Glutamatergic neuron (in vitro differentiated cells): ENCODE measurements at regions not wholly inside any gene's neighbourhood (a gene's known extent, or its start where the extent isn't known, plus 50 kb on each side); places are given as distances from the start of the nearest gene placed in this dataset.

Experiments
- DNase-seq: peaks from one replicate; pipeline ENCODE4 v3.0.0; 2022
- H3K27ac Mint-ChIP-seq: one replicate; pipeline ENCODE4 v1.8.0; 2020; ENCODE audit warnings: mild to moderate bottlenecking, mixed read lengths, inconsistent platforms; ENCODE audit not compliant: unreplicated experiment
- H3K27me3 Mint-ChIP-seq: one replicate; pipeline ENCODE4 v1.8.0; 2020; ENCODE audit warnings: mild to moderate bottlenecking, moderate library complexity, mixed read lengths, inconsistent platforms; ENCODE audit not compliant: unreplicated experiment
- H3K36me3 Mint-ChIP-seq: one replicate; pipeline ENCODE4 v1.8.0; 2020; ENCODE audit warnings: mild to moderate bottlenecking, mixed read lengths, inconsistent platforms; ENCODE audit not compliant: unreplicated experiment
- H3K4me1 Mint-ChIP-seq: one replicate; pipeline ENCODE4 v1.8.0; 2020; ENCODE audit warnings: mild to moderate bottlenecking, low read depth, mixed read lengths, inconsistent platforms; ENCODE audit not compliant: unreplicated experiment
- H3K4me3 Mint-ChIP-seq: one replicate; pipeline ENCODE4 v1.8.0; 2020; ENCODE audit warnings: mild to moderate bottlenecking, mixed read lengths, inconsistent platforms; ENCODE audit not compliant: unreplicated experiment
- H3K9me3 Mint-ChIP-seq: one replicate; pipeline ENCODE4 v1.8.0; 2020; ENCODE audit warnings: mild to moderate bottlenecking, moderate library complexity, mixed read lengths, inconsistent platforms; ENCODE audit not compliant: unreplicated experiment
- CTCF ChIP-seq: fragments of 200-600 bp; sonication (generic); IDR thresholded peaks from one replicate; pipeline ENCODE4 v1.5.0; 2021; ENCODE audit not compliant: partially characterized antibody, unreplicated experiment

- no peak for TF ChIP-seq CTCF
- Mint-ChIP-seq H3K27me3 (no peaks in the 10 kb centered on the region), H3K27ac (no peak overlapping the region), H3K36me3 (no peaks in the 10 kb centered on the region), H3K4me3 (no peak overlapping the region), H3K9me3 (no peaks in the 10 kb centered on the region), H3K4me1 (no peaks in the 10 kb centered on the region)
- DNase-seq: no peak
Observed at GRCh38 chr14:24688030-24688658, 54.2 kb upstream of the GZMB start.
